GM18507 (cell line): ENCODE measurements at regions not wholly inside any gene's neighbourhood (a gene's known extent, or its start where the extent isn't known, plus 50 kb on each side); places are given as distances from the start of the nearest gene placed in this dataset.
A peak's percentile ranks its signal among the peaks of the same experiment; 100 is the strongest.
"Not testable (repeated sequence)": the region's sequence is repeated elsewhere in the genome, so short reads cannot be mapped to it uniquely, and the experiment has no call there.

Source experiments
- DNase-seq: peaks from one replicate; pipeline ENCODE4 v3.0.0; 2011; ENCODE audit warnings: low read depth; ENCODE audit not compliant: insufficient read length; ENCODE audit errors: extremely low spot score
- FAIRE-seq: peaks from 2 replicates; lab custom pipeline; 2011; peaks lifted over from hg19 to GRCh38; lab: Jason Lieb, UNC

- FAIRE-seq (no peak), DNase-seq (no peak)
Observed at GRCh38 chr2:58616961-58617360, 375.8 kb upstream of the FANCL start.

GRCh38 chr2:58614219-58614618, 373.1 kb upstream of the FANCL start:
- no peak for DNase-seq
- no peak for FAIRE-seq

- no peak for DNase-seq
- FAIRE-seq = no peak
Observed at GRCh38 chr2:58612973-58613372, 371.8 kb upstream of the FANCL start.

DNA sequence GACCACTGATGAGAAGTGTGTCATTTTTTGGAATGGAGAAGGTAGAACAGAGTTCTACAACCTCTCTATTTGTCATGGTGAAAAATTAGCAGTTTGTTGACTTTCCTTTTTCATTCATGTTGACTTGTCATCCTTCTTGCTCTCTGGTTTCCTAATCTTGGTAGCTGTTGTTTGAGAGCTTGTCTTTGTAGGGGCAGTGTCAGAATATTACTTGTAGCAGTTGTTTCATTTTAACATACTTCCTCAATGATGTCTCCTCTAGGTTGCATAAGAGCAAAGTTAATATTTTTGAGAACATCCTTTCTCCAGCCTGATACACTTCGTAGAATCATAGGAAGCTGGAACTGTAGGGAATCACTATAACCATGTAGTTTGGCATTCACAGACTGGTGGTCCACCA, 368.2 kb upstream of the FANCL start:
- no peak for DNase-seq
- FAIRE-seq = no peak

GRCh38 chr2:58608146-58608545, 367.0 kb upstream of the FANCL start:
- DNase-seq = no peak
- no peak for FAIRE-seq

DNA sequence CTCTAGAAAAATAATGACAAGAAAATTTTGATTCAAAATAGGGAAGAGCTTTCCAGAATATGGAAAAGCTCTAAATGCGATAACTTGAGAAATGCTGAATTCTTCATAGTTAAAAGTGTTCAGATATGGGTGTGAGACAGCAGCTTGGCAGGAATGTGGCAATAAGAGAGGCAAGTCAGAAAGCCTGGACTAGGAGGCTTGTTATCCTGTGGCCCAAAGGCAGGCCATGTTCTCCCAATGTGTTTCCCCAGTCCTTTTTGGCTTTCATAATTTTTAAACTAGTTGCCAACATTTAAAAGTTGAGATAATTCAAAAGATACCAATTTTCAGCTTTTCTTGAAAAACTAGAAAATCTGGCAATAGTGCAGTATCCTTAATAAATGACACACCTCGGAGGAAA, 366.3 kb upstream of the FANCL start:
- FAIRE-seq = no peak
- DNase-seq = no peak

DNA sequence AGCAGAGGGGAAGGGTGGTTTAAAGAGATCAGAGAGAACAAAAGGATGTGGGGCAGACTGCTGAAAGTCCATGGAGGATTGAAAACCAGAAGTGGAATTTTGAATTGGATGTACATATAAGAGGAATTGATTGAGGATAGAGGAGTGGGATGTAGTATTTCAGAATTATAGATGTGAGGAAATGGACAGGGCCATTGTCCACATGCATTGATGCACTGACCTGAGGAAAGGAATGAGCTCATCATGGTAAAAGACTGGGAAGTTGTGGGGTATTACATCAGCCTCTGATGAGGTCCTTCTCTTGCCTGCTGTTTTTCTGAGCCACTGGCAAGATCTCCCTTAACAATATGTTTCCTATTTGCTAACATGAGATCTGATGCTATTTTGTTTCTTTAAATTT, 365.7 kb upstream of the FANCL start:
- FAIRE-seq (no peak), DNase-seq (no peak)

GRCh38 chr2:58604096-58604495, 363.0 kb upstream of the FANCL start:
- DNase-seq = no peak

GRCh38 chr2:58601017-58601416, 359.9 kb upstream of the FANCL start:
- FAIRE-seq (no peak), DNase-seq (no peak)

More at GRCh38 chr2:58604096-58604495, 363.0 kb upstream of the FANCL start:
- FAIRE-seq = no peak

GRCh38 chr2:58598171-58598570, 357.0 kb upstream of the FANCL start:
- DNase-seq (no peak), FAIRE-seq (no peak)

DNA sequence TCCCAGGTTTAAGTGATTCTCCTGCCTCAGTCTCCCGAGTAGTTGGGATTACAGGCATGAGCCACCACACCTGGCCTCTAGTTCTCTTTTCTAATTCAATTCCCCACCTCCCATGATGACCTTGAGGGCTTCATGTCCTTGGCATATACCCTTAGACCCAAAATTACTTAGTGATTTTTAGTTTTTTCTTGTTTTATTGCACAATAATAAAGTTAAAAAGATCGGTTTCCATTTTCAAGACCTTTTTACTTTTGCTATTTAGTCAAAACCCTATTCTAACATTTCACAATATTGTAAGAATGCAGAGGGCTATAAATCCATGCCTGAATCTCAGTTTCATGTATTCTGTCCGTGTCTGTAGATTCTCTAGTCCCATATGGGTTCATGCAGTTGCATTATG, 354.6 kb upstream of the FANCL start:
- FAIRE-seq (no peak), DNase-seq (no peak)

DNA sequence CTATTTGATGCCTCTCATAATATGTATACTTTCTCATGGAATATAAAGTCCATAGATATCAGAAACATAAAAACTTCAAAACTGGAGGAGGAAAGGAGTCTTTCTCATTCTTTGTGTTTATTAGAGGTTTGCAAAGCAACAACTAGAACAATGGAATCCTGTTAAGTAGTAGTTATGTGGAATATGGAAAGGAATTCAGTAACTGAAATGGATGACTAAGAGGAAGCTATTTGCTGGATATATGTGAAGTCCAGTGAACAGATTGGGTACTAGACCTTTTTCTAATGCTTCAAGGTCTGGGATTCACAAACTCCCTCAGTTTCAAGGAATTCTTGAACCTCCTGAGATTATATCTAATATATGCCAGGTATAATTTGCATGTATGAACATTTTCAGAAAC, 353.6 kb upstream of the FANCL start:
- FAIRE-seq (no peak), DNase-seq (no peak)

GRCh38 chr2:58594175-58594574, 353.1 kb upstream of the FANCL start:
- no peak for FAIRE-seq
- no peak for DNase-seq

DNA sequence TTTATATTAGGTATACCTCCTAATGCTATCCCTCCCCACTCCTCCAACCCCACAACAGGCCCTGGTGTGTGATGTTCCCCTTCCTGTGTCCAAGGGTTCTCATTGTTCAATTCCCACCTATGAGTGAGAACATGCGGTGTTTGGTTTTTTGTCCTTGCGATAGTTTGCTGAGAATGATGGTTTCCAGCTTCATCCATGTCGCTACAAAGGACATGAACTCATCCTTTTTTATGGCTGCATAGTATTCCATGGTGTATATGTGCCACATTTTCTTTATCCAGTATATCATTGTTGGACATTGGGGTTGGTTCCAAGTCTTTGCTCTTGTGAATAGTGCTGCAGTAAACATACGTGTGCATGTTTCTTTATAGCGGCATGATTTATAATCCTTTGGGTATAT, 345.1 kb upstream of the FANCL start:
- FAIRE-seq, DNase-seq: not testable (repeated sequence)

DNA sequence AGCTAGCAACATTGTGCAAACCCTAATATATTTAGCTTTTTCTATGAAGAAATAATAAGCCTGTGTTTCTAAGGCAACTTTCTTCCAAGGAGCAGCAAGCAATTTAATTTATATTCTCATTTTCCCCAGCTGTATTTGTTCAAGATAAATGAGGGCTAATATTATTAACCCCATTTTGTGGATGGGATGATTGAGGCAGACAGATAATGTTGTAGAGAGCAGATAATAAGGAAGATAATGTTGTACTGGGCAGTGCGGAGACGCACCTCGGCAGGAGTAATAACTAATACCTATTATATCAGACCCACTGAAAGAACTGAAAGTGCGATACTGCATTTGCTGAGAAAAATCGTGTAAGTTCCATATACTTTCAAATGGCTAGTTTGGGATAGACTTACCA, 344.1 kb upstream of the FANCL start:
- no peak for DNase-seq
- FAIRE-seq = no peak

GRCh38 chr2:58584606-58585118, 343.5 kb upstream of the FANCL start:
- no peak for FAIRE-seq
- no peak for DNase-seq

DNA sequence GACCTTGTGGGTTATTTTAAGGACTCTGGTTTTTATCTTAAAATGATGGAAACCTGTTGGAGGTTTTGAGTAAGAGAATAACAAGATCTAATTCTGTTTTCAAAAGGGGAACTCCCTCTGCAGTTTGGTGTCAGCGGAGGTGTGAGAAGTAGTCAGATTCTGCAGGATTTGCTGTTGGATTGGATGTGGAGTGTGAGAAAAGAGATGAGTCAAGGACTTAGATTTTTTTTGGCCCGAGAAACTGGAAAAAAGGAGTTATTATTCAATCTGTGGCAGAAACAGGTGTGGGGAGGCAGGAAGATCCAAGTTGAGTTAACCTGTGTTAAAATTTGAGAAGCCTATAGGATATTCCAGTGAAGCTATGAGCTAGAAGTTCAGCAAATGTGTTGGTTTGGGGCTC, 337.2 kb upstream of the FANCL start:
- DNase-seq = no peak

GRCh38 chr2:58574873-58575272, 333.7 kb upstream of the FANCL start:
- FAIRE-seq (no peak), DNase-seq (no peak)

More for the DNA sequence above, 337.2 kb upstream of the FANCL start:
- FAIRE-seq = no peak

DNA sequence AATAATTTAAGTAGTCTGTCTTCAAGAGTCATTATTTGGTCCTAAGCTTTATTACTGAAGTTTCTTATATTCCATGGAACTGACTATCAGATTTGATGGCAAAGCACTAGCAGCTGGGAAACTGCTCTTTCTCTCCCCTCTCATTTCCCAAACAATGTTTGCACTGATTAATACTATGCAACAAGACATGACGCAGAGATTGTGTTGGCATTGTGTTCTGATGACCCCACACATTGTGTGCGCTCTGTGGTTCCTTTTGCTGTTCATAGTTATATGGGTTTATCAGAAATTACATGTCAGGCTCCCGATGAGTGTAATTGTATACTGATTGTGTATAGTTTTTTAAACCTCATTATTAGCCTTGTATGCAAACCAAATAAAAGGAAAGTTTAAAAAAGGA, 331.6 kb upstream of the FANCL start:
- FAIRE-seq (no peak), DNase-seq (no peak)

- DNase-seq (no peak), FAIRE-seq (peak; percentile 80)
Observed at GRCh38 chr2:58571181-58571852, 330.2 kb upstream of the FANCL start.

DNA sequence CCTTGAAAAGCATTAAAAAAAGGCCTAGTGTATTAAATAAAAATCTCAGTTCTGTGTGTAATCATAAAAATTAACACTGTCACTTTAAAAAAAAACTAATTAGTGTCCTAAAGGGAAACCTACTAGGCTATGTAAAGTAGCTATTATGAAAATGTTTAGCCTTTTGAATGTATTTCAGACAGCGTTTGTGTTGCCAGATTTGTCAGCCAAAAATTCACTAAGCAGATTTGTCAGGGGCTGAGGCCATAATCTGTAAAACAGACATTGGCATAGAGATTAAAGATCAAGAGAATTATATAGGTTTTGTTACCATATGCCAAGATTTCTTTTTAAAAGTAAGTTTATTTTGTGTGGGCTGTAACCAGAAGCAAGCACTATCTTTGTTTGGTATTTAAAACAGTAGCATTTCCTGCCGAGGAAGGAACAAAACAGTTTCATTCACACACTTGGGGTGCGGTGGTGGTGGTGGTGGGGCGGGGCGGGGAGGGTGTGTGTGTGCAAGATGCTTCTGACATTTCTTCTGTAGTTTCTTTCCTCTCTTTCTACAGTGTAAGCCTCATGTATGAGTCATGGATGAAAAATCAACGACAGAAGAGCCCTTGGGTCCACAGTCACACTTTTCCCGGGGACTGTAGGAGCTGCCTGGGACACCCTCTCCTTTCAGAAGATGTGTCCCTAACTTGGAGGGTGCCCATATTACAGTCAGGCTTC, 328.5 kb upstream of the FANCL start:
- no peak for FAIRE-seq
- DNase-seq = no peak
